Testis (tissue), 2 donors: ENCODE measurements at regions not wholly inside any gene's neighbourhood (a gene's known extent, or its start where the extent isn't known, plus 50 kb on each side); places are given as distances from the start of the nearest gene placed in this dataset.

Experiments
- DNase-seq: peaks from one replicate; pipeline ENCODE4 v3.0.0-alpha.2; 2019
- H3K27ac ChIP-seq, 2 donors: fragments of 200-600 bp; sonication (generic); one replicate each; pipeline ENCODE4 v1.5.1; 2019
- H3K27me3 ChIP-seq: fragments of 200-600 bp; sonication (generic); one replicate; pipeline ENCODE4 v1.5.1; 2019
- H3K36me3 ChIP-seq: fragments of 200-600 bp; sonication (generic); one replicate; pipeline ENCODE4 v1.5.1; 2017; ENCODE audit warnings: low read depth; ENCODE audit errors: missing control alignments
- H3K4me1 ChIP-seq: fragments of 200-600 bp; sonication (generic); one replicate; pipeline ENCODE4 v1.5.1; 2019
- H3K4me3 ChIP-seq, 2 donors: fragments of 200-600 bp; sonication (generic); one replicate each; pipeline ENCODE4 v1.5.1; 2017 to 2019
- H3K9me3 ChIP-seq: fragments of 200-600 bp; sonication (generic); one replicate; pipeline ENCODE4 v1.5.1; 2017
- POLR2A ChIP-seq: fragments of 450-650 bp; IDR thresholded peaks from one replicate; pipeline ENCODE4 v1.6.1; 2017; ENCODE audit warnings: antibody characterized with exemption, mild to moderate bottlenecking, moderate library complexity
- WGBS, 2 donors: methylation state at CpG; one replicate each; pipeline ENCODE4 v1.1.5; 2018; 5-methylcytosine and 5-hydroxymethylcytosine counted together
- intact Hi-C: fragments of 100-400 bp; cut with DNase I; formaldehyde crosslinking; loops from one replicate; pipeline ENCODE4 v1.15.1; 2023; ENCODE audit warnings: low total_unique reads
- TF ChIP-seq, protein P1 (sequence below), 3 experiments: fragments of 450-650 bp in 2 of 3; fragments of 200-600 bp in 1 of 3; sonication (generic) in 1 of 3; IDR thresholded peaks; one replicate each; pipeline ENCODE4 v1.5.1; 2016 to 2019; ENCODE audit warnings: antibody characterized with exemption in 3 of 3, mild to moderate bottlenecking in 2 of 3, moderate library complexity in 1 of 3

DNA sequence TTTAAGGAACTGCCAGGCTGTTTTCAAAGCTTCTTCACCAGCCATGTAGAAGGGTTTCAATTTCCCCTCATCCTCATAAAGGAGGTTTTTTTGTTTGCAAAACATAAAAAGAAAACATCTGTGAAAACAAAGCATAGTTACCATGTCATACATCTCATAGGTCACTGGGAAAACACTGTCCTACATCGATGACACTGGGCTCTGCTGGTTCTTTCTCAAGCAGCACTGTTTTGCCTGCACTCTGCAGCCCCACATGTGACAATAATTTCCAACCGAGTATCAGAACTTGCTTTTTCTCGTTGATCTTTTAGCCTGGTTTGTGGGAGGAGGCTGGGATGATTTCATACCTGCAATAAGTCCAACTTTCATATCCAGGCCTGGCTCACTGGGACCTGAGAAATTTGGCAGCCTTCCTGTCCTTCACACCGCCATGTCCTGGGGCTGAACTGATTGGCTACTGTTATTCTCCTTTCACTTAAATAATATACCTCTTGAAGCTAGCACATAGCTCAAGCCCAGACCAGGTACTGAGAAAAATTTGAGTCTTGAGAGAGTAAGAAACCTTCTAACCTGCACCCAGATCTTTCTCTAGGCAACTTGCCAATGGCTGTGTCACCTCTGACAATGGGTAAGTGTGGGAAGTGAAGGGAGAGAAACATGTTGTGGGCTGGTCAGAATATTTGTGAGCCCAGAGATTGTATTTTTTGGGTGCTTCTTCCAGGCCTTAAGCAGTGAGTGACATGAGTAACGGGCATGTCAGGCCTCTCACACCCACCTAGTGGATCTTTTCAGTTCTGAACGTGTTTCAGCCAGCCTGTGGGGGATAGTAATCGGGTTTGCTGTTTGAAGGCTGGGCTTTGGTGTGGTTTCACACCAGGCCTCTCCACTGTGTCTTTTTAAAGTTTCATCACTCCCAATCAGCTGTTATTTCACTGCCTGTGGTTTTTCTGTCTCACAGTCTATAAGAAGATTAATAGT lies 502.8 kb downstream of the NTRK2 start:
- no peaks in the 10 kb centered on the region for H3K27me3 ChIP-seq
- H3K36me3 ChIP-seq: no peaks in the 10 kb centered on the region
- no peak overlapping the region for H3K27ac ChIP-seq
- WGBS, 2 donors: 68% methylated on average over 7 of the region's 7 CpGs
- H3K4me1 ChIP-seq: no peaks in the 10 kb centered on the region
- TF ChIP-seq, protein P1, sequence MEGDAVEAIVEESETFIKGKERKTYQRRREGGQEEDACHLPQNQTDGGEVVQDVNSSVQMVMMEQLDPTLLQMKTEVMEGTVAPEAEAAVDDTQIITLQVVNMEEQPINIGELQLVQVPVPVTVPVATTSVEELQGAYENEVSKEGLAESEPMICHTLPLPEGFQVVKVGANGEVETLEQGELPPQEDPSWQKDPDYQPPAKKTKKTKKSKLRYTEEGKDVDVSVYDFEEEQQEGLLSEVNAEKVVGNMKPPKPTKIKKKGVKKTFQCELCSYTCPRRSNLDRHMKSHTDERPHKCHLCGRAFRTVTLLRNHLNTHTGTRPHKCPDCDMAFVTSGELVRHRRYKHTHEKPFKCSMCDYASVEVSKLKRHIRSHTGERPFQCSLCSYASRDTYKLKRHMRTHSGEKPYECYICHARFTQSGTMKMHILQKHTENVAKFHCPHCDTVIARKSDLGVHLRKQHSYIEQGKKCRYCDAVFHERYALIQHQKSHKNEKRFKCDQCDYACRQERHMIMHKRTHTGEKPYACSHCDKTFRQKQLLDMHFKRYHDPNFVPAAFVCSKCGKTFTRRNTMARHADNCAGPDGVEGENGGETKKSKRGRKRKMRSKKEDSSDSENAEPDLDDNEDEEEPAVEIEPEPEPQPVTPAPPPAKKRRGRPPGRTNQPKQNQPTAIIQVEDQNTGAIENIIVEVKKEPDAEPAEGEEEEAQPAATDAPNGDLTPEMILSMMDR (IDR thresholded peaks at IDR 0.05): no peak
- TF ChIP-seq POLR2A: no peak
- no peaks in the 10 kb centered on the region for H3K9me3 ChIP-seq
- H3K4me3 ChIP-seq: no peak overlapping the region
- intact Hi-C loops: no loop called here
- DNase-seq: no peak

DNA sequence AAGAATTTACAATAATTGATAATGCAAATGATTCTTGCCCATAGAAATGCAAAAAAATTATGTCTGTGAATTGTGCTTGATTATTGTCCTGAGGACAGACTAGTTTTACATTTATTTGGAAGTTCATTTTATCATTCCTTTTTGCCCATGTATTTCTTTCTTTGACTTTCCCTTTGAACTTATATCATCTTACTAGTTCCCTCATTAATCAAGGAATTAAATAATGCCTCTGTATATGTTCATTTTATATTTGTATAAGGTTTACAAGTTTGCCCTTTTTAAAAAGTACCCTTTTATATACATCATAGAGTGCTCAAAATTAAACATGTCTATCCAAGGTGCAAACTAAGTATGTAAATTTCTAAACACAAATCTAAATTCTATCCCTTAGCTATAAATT lies 501.6 kb downstream of the NTRK2 start:
- intact Hi-C loops: no loop called here
- no peaks in the 10 kb centered on the region for H3K36me3 ChIP-seq
- H3K4me3 ChIP-seq: no peak overlapping the region
- TF ChIP-seq, protein P1 (IDR thresholded peaks at IDR 0.05): no peak
- no peak for TF ChIP-seq POLR2A
- no peak overlapping the region for H3K27ac ChIP-seq
- H3K9me3 ChIP-seq: no peaks in the 10 kb centered on the region
- H3K27me3 ChIP-seq: no peaks in the 10 kb centered on the region
- DNase-seq: no peak
- H3K4me1 ChIP-seq: no peaks in the 10 kb centered on the region

GRCh38 chr9:85168412-85168811 lies 498.9 kb downstream of the NTRK2 start:
- no peak for DNase-seq
- Histone ChIP-seq H3K4me1 (no peaks in the 10 kb centered on the region), H3K27ac (no peak overlapping the region), H3K36me3 (no peaks in the 10 kb centered on the region), H3K9me3 (no peaks in the 10 kb centered on the region), H3K4me3 (no peak overlapping the region), H3K27me3 (no peaks in the 10 kb centered on the region)
- 72 to 76% methylated on average over 2 of the region's 2 CpGs for WGBS, 2 donors
- no peak for TF ChIP-seq POLR2A
- TF ChIP-seq, protein P1 (IDR thresholded peaks at IDR 0.05): no peak
- intact Hi-C loops: no loop called here

DNA sequence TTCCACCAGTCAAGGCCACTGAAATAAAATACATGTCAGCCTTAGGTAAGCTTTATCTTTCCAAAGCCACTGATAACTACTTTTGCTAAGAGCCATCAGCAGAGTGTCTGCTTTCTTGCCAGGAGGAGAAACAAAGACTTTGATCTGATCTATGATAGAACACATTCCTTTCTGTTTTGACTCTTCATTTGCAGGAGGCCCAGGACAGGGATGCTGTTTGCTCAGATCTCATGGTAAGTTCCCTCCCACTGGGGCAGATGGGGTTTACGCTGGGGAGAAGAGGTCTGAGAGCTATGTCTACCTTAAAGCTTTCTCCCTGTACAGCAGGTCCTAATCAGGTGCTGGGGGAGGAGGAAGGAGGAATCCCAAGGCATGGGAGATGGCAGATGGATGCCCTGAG lies 497.6 kb downstream of the NTRK2 start:
- DNase-seq: no peak
- Histone ChIP-seq H3K4me1 (no peaks in the 10 kb centered on the region), H3K27ac (no peak overlapping the region), H3K36me3 (no peaks in the 10 kb centered on the region), H3K4me3 (no peak overlapping the region), H3K27me3 (no peaks in the 10 kb centered on the region), H3K9me3 (no peaks in the 10 kb centered on the region)
- TF ChIP-seq POLR2A: no peak
- TF ChIP-seq, protein P1 (IDR thresholded peaks at IDR 0.05): no peak
- WGBS, 2 donors: 70 to 79% methylated on average over 1 of the region's 1 CpG
- intact Hi-C loops: no loop called here

GRCh38 chr9:85163825-85164224 lies 494.3 kb downstream of the NTRK2 start:
- no peak for DNase-seq
- no peaks in the 10 kb centered on the region for H3K36me3 ChIP-seq
- TF ChIP-seq, protein P1 (IDR thresholded peaks at IDR 0.05): no peak
- no peak for TF ChIP-seq POLR2A
- no peak overlapping the region for H3K27ac ChIP-seq
- 85 to 91% methylated on average over 2 of the region's 2 CpGs for WGBS, 2 donors
- H3K27me3 ChIP-seq: no peaks in the 10 kb centered on the region
- H3K9me3 ChIP-seq: no peaks in the 10 kb centered on the region
- no peaks in the 10 kb centered on the region for H3K4me1 ChIP-seq
- intact Hi-C loops: no loop called here
- no peak overlapping the region for H3K4me3 ChIP-seq
